C4-2B (cell line): ENCODE measurements at regions not wholly inside any gene's neighbourhood (a gene's known extent, or its start where the extent isn't known, plus 50 kb on each side); places are given as distances from the start of the nearest gene placed in this dataset.

Experiments
- CTCF ChIP-seq: fragments of 450-650 bp; conservative IDR thresholded peaks from 2 replicates; pipeline ENCODE4 v1.5.1; 2017; ENCODE audit warnings: mild to moderate bottlenecking
- ZFX ChIP-seq: fragments of 450-650 bp; IDR thresholded peaks from 2 replicates; pipeline ENCODE4 v1.6.1; 2017

- TF ChIP-seq CTCF (no peak), ZFX (no peak)
Measured at GRCh38 chr4:154009191-154009590, 220.3 kb upstream of the SFRP2 start.
